ENCODE measurements at regions not wholly inside any gene's neighbourhood (a gene's known extent, or its start where the extent isn't known, plus 50 kb on each side); places are given as distances from the start of the nearest gene placed in this dataset.

DNA sequence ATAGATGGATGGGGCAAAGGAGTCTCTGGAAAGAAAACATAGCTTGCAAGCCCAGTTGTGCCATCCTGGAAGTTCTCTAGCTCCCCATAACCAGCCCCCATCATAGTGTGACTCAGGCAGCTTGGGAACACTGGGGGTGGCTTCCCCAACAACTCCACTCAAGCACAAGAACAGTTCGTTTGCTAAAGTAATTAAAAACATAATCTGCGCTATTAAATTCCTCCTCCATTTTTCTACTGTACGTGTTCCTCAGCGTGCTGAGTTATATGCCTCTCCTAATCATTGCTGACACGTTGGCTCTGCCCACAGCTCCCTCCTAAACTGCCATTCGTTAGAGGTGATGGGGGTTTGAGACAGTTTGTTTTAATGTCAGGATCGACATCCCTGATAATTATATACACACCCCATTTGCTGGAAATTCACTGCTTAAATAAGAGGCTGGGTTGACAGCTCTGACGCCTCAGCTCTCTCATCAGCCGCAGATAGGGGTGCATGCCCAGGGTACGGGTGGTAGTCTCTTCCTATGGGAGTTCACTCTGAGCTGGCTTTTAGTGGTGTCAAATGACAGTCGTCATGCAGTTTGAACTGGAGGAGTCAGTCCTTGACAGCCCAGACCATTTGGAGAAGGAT lies 59.5 kb upstream of the SEZ6L start:
- no peak for TF ChIP-seq E2F4 (CRISPR knock-in tag; IDR thresholded peaks at IDR 0.05; ENCODE audit: borderline replicate concordance, low read depth)
- no peak for TF ChIP-seq CTCF (IDR thresholded peaks at IDR 0.05)
- no peak for TF ChIP-seq ZNF423 (CRISPR knock-in tag; IDR thresholded peaks at IDR 0.05)
- TF ChIP-seq ELF4 (CRISPR knock-in tag; IDR thresholded peaks at IDR 0.05; ENCODE audit: low read depth): no peak
- TF ChIP-seq STAT6 (CRISPR knock-in tag; conservative IDR thresholded peaks at IDR 0.05; ENCODE audit: low read depth): no peak
- TF ChIP-seq, protein P1, sequence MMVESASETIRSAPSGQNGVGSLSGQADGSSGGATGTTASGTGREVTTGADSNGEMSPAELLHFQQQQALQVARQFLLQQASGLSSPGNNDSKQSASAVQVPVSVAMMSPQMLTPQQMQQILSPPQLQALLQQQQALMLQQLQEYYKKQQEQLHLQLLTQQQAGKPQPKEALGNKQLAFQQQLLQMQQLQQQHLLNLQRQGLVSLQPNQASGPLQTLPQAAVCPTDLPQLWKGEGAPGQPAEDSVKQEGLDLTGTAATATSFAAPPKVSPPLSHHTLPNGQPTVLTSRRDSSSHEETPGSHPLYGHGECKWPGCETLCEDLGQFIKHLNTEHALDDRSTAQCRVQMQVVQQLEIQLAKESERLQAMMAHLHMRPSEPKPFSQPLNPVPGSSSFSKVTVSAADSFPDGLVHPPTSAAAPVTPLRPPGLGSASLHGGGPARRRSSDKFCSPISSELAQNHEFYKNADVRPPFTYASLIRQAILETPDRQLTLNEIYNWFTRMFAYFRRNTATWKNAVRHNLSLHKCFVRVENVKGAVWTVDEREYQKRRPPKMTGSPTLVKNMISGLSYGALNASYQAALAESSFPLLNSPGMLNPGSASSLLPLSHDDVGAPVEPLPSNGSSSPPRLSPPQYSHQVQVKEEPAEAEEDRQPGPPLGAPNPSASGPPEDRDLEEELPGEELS (CRISPR knock-in tag; IDR thresholded peaks at IDR 0.05): no peak
- TF ChIP-seq SP1 (CRISPR knock-in tag; conservative IDR thresholded peaks at IDR 0.05): no peak
- TF ChIP-seq, protein P2, sequence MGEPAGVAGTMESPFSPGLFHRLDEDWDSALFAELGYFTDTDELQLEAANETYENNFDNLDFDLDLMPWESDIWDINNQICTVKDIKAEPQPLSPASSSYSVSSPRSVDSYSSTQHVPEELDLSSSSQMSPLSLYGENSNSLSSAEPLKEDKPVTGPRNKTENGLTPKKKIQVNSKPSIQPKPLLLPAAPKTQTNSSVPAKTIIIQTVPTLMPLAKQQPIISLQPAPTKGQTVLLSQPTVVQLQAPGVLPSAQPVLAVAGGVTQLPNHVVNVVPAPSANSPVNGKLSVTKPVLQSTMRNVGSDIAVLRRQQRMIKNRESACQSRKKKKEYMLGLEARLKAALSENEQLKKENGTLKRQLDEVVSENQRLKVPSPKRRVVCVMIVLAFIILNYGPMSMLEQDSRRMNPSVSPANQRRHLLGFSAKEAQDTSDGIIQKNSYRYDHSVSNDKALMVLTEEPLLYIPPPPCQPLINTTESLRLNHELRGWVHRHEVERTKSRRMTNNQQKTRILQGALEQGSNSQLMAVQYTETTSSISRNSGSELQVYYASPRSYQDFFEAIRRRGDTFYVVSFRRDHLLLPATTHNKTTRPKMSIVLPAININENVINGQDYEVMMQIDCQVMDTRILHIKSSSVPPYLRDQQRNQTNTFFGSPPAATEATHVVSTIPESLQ (CRISPR knock-in tag; IDR thresholded peaks at IDR 0.05): no peak
- TF ChIP-seq CDX4 (CRISPR knock-in tag; IDR thresholded peaks at IDR 0.05; ENCODE audit: borderline replicate concordance): no peak
- no peak for TF ChIP-seq CREM (CRISPR knock-in tag; IDR thresholded peaks at IDR 0.05)
- no peak for TF ChIP-seq KAT7 (CRISPR knock-in tag; IDR thresholded peaks at IDR 0.05; ENCODE audit: borderline replicate concordance)
- no peak for TF ChIP-seq NFATC4 (CRISPR knock-in tag; IDR thresholded peaks at IDR 0.05)
- TF ChIP-seq IRF1 (CRISPR knock-in tag; IDR thresholded peaks at IDR 0.05): no peak
- no peak for TF ChIP-seq NR1H2 (CRISPR knock-in tag; IDR thresholded peaks at IDR 0.05)

Measured in WTC11 (cell line).